RCC 7860 (cell line): ENCODE measurements at regions not wholly inside any gene's neighbourhood (a gene's known extent, or its start where the extent isn't known, plus 50 kb on each side); places are given as distances from the start of the nearest gene placed in this dataset.

Experiments
- DNase-seq: peaks from one replicate; pipeline ENCODE4 v3.0.0-alpha.2; 2015; ENCODE audit warnings: low spot score
- FAIRE-seq: peaks from 2 replicates; lab custom pipeline; 2012; peaks lifted over from hg19 to GRCh38; lab: Jason Lieb, UNC

DNA sequence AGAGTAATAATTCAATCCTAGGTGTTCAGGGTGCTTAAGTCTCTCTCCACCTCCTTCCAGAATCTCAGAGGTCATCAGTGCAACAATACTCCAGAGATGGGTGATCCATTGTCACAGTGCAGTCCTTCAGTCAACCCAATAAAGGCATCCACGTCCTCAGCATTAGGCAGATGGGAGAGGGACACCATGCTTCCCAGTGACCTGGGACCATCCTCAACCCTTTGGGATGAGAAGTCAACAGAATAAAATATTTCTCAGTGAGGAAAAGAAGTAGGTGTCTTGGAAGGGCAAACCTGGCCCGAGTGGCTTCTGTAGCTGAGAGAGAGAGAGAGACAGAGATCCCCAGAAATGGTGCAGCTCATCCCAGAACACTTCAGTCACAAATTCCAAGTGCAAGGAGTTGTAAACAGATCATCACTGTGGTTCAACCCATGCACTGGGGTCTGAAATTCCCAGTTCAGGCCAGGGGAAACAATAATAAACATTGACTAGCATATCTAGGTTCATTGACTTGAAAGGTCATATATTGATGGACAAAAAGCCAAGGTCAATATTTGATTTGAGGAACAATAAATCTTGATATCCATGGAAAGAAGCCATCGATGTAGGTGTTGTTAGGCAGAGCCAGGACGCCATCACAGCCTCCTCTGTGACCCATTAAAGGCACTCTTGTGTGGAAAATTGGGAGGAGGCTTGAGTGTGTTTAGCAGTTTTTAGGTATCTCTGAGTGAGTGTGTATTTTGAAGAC lies 256.0 kb upstream of the ZMIZ1 start:
- DNase-seq (no peak), FAIRE-seq (no peak)

DNA sequence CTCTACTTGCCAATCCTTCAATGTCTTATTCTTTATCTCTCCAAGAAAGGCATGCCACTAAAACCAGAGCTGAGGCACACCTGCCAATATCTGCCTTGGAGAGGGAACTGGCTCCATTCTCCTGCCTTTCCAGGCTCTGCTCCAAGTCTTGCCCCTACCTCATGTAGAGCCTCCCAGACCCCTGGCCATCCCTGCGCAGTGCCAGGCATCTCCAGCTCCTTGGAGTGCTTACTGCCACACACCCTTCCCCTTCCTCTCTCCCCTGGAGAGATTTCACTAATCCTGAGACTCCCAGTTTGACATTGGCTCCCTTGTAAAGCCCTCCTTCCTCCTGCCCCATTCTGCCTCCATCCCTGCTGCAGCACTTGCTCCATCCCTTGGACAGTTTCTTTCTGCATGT lies 255.2 kb upstream of the ZMIZ1 start:
- FAIRE-seq (no peak), DNase-seq (no peak)

DNA sequence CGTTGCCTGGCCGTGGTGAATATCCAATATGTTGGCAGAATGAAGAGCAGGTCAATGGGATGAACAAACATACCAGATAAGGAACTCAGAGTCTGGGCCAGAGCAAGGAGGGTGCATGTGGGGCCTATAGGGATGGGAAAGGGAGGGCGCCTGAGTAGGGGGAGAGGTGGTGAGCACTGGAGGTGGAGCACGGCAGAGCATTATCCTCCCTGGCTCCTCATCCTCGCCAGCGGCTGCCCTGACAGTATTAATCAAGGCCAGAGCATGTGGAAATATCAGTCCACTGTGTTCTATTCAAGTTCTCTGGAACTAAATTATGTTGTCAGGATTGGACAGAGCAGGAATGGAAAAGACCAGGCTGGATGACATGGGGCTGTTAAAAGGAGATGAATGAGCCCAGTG lies 254.8 kb upstream of the ZMIZ1 start:
- DNase-seq (no peak), FAIRE-seq (no peak)

DNA sequence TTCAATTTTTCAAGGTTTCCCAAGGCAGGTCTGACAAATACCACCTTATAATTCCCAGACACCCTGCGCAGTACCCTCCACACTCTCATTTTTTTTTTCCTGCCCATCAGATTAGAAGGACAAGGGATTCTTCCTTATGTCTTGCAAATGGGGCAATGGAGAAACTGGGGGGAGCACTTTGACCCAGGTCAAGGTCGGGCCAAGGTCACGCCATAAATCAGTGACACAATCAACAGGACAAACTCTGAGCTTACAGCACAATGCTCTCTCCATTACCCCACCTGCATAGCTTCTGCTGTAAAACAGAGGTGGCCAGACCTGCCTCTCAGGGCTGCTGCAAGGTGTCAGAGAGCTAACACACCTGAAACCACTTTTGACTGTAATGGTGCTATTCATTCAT lies 254.4 kb upstream of the ZMIZ1 start:
- DNase-seq (no peak), FAIRE-seq (no peak)

DNA sequence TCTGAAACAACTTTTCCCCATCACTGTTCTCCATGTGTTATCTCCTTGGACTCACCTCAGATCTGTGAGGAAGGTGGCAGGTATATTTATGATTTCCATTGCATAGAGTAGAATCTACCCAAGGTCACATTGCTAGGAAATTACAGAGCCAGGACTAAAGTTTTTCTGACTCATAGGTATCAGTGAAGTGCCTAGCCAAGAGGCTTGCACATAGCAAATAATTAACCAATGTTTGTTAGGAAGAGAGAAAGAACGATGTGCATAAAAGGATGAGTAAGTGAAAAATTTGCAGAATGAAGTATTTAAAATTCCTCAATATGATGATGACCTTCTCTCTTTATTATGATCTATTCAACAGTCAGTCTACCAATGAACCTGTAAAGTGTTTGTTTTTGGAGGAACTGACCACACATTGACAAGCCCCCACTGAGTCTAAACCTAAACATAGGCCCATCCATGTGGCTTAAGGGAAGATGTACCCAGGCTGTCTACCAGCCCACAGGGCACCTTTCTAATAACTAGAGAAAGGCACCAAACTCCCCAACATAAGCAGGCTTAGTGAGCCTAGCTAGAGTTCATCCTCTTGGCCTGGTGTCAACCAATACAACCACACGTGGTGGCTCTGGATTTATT lies 252.9 kb upstream of the ZMIZ1 start:
- FAIRE-seq (peak; percentile 91), DNase-seq (peak; percentile 82)

DNA sequence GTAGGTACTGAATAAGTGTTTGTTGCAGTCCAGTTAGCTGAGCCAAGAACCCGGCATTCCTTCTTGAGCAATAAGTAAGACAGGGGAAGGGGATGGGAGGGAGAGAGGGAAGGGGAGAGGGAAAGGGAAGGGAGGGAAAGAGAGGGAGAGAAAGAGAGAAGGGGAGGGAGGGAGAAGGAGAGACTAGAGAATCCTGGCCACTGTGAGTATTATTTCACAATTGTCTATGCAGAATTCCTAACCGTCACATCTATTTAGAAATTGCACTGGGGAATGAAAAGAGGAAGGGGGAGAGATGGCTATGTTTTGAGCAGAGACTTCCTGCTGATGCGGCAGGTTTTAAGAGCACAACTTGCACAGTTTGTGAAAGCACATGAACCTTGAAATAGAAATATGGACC lies 251.4 kb upstream of the ZMIZ1 start:
- FAIRE-seq (no peak), DNase-seq (no peak)

DNA sequence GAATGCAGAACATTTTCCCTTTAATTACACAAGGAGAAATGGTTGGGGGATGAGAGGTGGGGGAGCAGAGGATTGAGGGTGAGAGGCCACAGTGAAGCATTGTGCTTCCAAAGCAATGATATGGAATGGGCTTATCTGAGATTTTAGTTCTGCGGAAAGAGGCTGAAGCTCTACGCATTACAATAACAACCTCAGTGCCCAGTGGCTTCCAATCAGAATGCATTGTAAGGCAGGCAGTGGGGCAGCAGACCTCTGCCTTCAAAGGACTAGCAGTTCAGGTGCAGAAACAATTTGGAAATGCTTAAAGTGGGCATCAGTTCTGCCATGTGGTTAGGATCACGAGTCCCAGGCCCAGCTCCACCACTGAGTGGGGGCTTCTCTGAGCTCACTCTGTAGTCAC lies 251.0 kb upstream of the ZMIZ1 start:
- DNase-seq: no peak
- no peak for FAIRE-seq

DNA sequence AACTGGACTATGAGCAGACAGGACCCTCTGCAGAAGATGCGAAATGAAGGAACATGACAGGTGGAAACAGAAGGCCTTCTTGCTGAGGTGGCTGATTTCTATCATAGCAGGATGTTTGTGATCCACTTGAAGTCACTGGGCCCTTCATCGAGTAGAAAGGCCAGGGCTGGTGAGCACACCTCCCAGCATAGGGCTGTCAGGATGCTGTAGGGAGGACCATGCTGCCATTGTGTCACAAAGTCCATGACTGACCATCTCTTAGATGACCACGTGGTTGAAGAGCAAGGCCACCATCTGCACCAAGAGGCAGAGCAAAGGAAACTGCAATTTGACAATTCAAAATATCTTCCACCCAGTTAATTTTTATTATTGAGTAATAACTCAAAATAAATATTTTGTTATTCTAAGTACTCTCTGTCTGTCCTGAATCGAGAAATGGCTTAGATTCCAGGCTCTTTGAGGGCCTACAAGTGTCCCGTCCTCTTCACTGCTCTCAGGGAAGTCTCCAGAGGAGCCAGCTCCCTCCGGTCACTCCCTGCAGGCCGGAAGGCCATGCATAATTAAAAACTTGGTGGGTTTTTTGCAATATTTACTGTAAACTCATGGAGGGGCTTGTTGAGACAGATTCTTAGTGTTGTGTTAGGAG lies 249.3 kb upstream of the ZMIZ1 start:
- no peak for FAIRE-seq
- DNase-seq: no peak

DNA sequence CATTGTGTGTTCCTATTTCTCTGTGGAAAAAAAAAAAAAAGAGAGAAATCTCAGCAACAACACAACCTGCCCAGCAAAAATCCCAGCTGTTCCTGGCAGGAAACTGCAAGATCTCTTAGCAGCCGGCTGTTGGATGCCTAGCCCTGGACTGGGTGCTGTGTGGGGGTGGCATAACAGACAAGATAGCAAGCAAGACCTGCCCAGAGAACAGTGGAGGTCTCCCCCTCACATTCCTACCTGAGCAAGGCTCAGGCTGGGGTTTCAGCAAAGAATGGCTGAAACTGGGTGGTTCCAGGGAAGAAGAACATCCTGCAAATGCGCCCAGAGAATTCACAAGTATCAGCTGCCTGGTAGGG lies 248.8 kb upstream of the ZMIZ1 start:
- FAIRE-seq (no peak), DNase-seq (no peak)

DNA sequence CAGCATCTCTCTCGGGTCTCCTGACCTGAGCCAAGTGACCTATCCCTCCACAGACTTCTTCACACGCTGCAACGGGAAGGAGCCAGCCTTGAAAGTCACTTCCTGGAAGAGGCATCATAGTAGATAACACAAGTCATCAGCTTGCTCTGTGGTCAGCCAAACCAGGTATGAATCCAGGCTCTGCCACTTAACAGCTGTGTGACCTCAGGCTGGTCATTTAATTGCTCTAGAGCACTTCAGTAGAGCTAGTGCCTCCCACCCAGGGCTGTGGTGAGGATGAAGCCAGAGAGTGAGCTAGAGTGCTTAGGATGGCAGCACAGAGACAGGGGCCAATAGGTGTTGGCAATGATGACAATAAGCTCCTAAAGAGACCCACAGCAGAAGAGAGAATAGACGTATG lies 247.7 kb upstream of the ZMIZ1 start:
- DNase-seq: peak; percentile 22
- FAIRE-seq: no peak

DNA sequence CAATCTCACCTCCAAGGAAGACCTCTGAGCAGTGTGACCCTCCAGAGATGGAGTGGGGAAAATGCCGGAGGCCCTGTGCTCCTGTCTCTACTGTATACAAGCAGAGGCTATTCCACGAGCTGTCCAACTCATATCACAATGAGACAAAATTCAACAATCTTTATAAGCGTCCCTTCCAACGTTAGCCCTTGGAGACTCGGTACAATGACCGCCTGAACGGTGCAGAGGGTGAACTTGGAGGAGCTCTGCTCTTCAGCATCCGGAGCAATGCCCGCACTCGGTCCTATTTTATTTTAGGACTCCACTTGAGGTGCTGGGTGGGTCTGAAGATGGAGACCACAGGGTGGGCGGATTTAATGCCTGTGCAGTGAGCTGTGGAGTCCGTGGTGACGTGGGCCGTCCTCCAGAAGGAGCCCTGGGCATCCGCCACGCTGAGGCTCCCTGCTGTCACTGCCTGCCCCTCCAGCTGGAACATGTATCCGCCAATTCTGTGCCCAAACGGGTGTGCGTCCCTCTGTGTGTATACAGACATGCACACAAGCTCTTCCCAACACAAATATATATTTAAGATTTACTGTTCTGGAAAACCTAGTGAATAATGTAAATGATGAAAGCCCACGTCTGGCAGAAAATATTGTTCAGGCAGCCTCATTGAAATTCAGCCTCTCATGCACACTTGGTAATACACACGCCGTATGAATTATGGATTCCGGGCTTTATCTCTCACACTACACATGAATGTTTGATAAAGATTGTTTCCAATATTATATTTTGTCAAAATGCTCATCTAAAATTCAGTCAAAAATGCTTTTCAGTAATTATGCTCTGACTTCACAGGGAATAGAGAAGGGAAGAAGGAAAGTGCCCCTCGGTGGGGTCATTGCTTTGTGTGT lies 239.9 kb upstream of the ZMIZ1 start:
- FAIRE-seq (no peak), DNase-seq (no peak)

DNA sequence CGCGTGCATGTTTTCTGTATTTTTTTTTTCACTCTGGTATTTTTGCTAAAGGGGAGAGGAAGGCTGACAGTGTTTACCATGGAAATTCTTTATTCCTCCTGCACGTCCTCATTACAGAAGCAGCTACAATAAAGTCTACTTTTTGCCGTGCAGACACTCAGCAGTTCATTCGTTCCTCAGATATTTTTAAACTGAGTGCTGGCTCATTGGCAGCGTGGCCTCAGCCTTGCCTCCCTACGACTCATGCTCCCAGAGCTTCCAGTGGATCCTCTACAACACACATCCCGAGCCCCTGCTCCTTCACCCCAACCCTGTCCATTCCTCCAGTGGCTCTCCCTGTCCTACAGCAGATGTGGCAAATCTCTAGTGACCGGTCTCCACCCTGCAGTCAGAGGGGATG lies 239.2 kb upstream of the ZMIZ1 start:
- FAIRE-seq (no peak), DNase-seq (no peak)

DNA sequence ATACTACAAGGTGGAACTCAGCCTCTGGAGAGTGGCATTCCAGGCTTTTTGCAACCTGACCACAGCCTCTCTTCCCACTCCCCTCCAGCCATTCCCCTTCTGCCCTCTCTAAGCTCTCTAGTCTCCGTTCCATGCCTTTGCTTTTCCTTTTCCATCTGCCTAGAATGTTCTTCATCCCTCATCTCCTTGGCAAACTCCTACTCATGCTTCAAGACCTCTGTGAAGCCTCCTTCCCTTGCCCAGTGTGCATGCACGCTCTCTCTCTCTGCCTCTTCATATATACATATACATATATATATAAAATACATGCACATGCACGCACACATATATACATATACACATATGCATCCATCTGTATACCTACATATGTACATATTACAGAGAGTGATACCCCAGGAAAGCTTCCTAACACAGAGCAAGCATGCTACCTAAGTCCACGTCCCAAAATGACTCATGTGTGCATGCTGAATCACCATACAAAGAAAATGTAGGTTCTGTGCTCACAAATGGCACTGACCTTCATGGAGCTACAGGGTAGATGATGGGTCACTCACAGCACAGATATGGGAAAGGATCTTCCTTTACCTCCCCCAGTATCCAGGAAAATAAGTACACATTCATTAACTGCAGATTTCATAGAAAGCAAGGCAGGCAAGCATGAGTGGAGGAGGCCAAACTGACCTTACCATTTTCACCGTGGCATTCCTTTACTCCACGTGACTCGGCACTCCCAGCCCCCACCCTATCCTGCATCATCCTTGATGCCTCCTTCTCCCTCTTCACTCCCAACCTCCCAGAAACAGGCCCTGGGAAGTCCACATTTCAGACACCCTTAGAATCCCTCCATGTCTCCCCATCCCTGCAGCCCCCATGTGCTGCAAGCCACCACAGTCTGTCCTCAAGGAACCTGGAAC lies 238.4 kb upstream of the ZMIZ1 start:
- FAIRE-seq (no peak), DNase-seq (peak; percentile 13)

DNA sequence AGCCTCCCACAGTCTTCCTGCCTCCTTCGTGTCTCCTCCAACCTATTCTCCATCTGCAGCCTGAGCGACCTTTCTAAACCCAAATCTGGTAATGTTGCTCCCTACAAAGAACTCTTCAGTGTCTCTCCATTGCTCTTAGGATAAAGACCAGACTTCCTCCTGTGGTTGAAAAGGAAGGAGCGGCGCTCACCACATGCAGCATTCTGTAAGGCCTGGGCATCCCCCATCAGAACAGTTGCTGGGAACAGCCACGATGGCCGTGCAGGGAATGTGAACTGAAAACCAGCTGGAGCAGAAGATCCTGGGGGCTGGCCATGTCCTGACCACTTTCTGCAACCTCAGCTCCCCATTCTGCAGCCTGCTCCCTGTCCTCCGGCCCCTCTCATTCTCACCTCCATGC lies 237.8 kb upstream of the ZMIZ1 start:
- no peak for DNase-seq
- FAIRE-seq: no peak

DNA sequence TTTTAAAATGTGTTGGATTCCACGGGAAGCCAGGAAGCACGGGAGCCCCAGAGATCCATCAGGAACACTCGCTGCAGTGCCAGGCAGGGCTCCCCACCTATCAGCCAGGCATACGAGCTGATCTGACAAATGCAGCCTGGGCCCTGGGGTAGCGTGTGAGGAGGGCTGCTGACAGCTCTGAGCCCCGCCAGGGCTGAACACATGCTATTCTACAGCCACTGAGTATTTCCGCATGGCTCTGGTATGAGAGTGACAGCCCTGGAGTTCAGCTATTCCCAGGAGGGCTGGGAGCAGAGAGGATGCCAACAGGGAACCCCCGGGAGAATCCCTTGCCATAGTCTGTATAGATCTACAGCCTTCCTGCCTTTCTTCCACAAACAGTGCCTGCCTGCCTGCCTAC lies 237.3 kb upstream of the ZMIZ1 start:
- FAIRE-seq: no peak

DNA sequence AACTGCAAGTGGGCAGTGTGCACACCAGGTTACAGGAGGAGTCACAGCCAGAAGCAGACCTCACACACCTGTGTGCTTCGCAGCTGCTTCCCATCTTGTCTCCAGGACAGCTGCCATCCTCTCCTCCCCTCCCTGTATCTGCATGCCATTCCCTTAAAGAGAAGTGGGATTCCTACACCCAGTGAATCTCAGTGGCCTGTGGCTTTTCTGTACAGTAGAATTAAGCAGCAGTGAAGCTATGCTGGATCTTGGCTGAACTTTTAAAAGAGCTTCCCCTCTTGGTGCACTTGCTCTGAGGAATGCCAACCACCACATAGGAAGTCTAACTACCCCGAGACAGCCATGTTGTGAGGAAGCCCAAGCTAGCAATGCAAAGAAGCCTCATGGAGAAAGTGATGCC lies 236.5 kb upstream of the ZMIZ1 start:
- no peak for DNase-seq

More for the DNA sequence above, 237.3 kb upstream of the ZMIZ1 start:
- DNase-seq: no peak

DNA sequence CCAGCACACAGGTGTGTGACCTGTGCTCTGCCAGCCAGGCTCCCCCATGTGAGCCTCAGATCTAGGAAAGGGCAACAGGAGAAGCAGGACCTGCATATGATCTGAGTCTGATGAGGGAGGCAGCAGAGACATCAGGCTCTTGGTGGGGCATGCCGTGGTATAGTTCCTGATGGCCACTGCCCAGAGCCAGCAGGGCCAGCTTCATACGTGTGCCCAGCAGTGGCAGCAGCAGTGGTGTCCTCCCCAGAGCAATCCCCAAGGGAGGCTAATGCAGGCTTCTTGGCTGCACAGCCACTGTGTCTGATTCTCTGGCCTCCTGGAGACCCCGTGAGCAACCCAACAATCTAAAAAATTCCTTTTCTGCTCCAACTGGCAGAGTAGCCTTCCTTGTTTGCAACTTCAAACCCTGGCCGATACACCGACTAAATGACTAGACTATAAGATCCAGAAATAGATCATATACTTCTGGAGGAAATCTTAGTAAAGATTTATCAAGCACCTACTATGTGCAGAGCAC lies 230.6 kb upstream of the ZMIZ1 start:
- no peak for FAIRE-seq
- DNase-seq: no peak

More for the DNA sequence above, 236.5 kb upstream of the ZMIZ1 start:
- no peak for FAIRE-seq

DNA sequence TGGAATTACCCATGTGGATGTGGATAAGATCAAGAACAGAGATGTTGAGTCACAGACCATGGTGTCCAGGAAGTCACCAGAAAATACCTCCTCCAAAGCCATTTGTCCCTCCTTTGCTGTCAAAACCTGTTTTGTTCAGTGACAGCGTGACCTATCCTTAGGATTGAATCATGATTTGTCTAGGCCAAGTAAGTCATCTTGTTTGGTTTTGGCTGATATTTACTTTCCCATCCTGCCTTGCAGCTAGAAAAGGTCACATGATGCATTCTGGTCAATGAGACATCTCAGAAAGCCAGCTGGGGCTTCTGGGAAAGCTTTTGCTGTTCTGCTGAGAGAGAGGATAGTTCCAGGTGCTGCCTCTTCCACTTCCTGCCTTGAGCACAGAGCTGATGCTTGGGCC lies 225.3 kb upstream of the ZMIZ1 start:
- no peak for DNase-seq
- FAIRE-seq: no peak

DNA sequence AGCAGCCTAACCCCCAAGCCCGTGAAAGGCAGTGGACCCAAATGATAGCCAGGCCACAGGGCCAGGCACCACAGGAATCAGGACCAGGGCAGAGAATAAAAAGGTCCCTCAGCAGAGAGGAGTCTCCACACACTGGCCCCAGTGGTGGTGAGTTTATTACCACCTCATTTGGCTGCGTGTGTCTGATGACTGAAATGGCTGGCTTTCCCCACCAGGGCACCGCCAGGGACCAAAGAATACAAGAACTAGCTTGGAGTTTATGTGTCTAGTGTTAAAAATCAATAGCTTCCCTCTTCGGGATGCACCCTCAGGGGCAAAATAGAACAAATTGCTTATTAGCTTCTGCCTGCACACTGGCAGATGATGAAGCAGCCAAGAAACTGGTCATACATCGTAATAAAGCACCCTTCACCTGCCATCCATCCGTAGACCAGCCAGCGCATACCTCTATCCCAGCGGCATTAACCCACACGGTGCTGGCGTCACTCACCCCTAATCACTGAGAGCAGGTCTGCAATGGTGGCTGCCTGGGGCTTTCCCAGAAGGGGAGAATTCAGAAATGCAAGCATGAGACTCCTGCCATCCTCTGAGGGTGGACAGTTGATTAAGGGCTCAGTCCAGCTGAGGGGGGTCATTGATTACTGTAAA lies 223.7 kb upstream of the ZMIZ1 start:
- FAIRE-seq (no peak), DNase-seq (no peak)

DNA sequence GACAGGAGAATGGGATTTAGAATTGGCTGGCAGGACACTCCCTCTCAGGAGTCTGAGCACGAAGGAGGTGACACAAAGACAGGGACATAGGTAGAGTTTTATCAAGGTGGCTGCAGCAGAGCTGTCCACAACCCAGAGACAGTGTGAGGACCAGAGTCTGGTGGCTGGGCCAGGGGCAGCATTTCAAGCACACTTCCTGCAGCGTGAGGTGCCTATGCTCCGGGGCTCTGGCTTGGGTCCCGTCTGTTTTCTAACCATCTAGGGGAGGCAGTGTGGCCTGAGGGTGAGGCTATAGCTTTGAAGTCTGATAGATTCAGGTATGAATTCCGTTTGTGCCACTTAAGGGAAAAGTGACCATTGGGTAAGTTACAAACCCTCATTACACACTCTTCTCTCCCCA lies 222.7 kb upstream of the ZMIZ1 start:
- no peak for FAIRE-seq

More for the DNA sequence above, 222.7 kb upstream of the ZMIZ1 start:
- no peak for DNase-seq
